Calu3 (cell line): ENCODE measurements at regions not wholly inside any gene's neighbourhood (a gene's known extent, or its start where the extent isn't known, plus 50 kb on each side); places are given as distances from the start of the nearest gene placed in this dataset.

Experiments used
- BruUV-seq: library from RNA; stranded (reverse); fragments of 400-500 nt; replicated peaks from 2 replicates; lab custom pipeline; 2021; lab: Mats Ljungman, UMichigan
- CTCF ChIA-PET: fragments of 300-600 bp; sonication (Branson Sonifier 250); formaldehyde crosslinking; loops from one replicate; lab custom pipeline; 2022; ENCODE audit warnings: antibody characterized with exemption; lab: Charles Lee
- DNase-seq: peaks from one replicate; pipeline ENCODE4 v3.0.0; 2022
- H3K27ac Mint-ChIP-seq: one replicate; pipeline ENCODE4 v1.8.0; 2022; ENCODE audit warnings: mixed read lengths; ENCODE audit not compliant: unreplicated experiment
- H3K27me3 Mint-ChIP-seq: one replicate; pipeline ENCODE4 v1.8.0; 2022; ENCODE audit warnings: mixed read lengths; ENCODE audit not compliant: unreplicated experiment
- H3K36me3 Mint-ChIP-seq: one replicate; pipeline ENCODE4 v1.8.0; 2022; ENCODE audit warnings: mild to moderate bottlenecking, moderate library complexity, mixed read lengths; ENCODE audit not compliant: insufficient read depth, unreplicated experiment
- H3K4me1 Mint-ChIP-seq: one replicate; pipeline ENCODE4 v1.8.0; 2022; ENCODE audit warnings: mild to moderate bottlenecking, low read depth, mixed read lengths; ENCODE audit not compliant: unreplicated experiment
- H3K4me3 Mint-ChIP-seq: one replicate; pipeline ENCODE4 v1.8.0; 2022; ENCODE audit warnings: mild to moderate bottlenecking, low read depth, moderate library complexity, mixed read lengths; ENCODE audit not compliant: unreplicated experiment
- H3K9me3 Mint-ChIP-seq: one replicate; pipeline ENCODE4 v1.8.0; 2022; ENCODE audit warnings: low read depth, mixed read lengths; ENCODE audit not compliant: unreplicated experiment
- intact Hi-C: fragments of 100-400 bp; cut with micrococcal nuclease; formaldehyde crosslinking; loops from one replicate; pipeline ENCODE4 v1.10.0; 2022; ENCODE audit not compliant: unreplicated experiment
- TF ChIP-seq, protein P1 (sequence below): fragments of 200-600 bp; IDR thresholded peaks from one replicate; pipeline ENCODE4 v1.8.0; 2022; ENCODE audit warnings: antibody characterized with exemption; ENCODE audit not compliant: unreplicated experiment

DNA sequence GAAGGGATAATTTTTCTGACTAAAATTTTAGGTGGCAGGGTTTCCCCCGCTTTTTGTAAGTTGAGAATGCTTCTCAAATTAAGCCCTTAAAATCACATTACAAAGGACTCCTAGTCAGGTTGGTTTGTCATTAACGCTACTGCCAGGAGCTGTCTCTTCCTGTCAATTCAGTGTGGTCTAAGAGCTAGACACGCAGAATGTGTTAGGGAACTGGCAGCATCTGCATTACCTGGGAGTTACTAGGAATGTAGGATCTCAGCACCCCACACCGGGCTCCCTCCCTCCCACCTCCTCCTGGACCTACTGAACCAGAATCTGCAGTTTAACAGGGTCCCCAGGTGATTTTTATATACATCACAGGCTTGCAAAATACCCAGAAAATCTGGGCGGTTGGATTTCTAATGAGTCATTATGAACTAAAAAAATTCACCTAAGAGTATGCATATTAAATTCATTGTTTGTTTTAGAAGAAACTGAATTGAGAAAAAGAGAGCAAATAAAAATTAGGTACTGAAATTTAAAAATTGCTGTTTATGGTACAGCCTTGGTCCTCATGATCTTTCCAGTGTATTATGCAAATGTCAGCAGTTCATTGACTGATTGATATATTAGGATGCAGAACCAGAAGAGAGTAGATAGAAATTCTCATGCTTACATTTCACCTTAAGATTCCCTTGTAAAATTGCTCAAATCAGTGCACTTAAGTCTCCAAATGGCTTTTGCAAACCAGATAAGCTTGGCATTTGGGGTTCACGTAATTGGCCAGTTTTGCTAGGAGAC is 130.9 kb upstream of the ITGA6 start:
- no peak for DNase-seq
- intact Hi-C loops, result loop anchor here (10.0 kb wide), 1 partner anchor 168 kb away; no protein-coding TSS in a partner anchor
- Mint-ChIP-seq H3K27ac (no peak overlapping the region), H3K4me1 (peaks cover 19% of the 10 kb centered on the region), H3K4me3 (no peak overlapping the region), H3K27me3 (peaks cover 29% of the 10 kb centered on the region), H3K9me3 (peaks cover 2% of the 10 kb centered on the region), H3K36me3 (no peaks in the 10 kb centered on the region)
- no TSS peak for BruUV-seq
- CTCF ChIA-PET, result no interaction called here
- TF ChIP-seq, protein P1, sequence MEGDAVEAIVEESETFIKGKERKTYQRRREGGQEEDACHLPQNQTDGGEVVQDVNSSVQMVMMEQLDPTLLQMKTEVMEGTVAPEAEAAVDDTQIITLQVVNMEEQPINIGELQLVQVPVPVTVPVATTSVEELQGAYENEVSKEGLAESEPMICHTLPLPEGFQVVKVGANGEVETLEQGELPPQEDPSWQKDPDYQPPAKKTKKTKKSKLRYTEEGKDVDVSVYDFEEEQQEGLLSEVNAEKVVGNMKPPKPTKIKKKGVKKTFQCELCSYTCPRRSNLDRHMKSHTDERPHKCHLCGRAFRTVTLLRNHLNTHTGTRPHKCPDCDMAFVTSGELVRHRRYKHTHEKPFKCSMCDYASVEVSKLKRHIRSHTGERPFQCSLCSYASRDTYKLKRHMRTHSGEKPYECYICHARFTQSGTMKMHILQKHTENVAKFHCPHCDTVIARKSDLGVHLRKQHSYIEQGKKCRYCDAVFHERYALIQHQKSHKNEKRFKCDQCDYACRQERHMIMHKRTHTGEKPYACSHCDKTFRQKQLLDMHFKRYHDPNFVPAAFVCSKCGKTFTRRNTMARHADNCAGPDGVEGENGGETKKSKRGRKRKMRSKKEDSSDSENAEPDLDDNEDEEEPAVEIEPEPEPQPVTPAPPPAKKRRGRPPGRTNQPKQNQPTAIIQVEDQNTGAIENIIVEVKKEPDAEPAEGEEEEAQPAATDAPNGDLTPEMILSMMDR, result no peak

DNA sequence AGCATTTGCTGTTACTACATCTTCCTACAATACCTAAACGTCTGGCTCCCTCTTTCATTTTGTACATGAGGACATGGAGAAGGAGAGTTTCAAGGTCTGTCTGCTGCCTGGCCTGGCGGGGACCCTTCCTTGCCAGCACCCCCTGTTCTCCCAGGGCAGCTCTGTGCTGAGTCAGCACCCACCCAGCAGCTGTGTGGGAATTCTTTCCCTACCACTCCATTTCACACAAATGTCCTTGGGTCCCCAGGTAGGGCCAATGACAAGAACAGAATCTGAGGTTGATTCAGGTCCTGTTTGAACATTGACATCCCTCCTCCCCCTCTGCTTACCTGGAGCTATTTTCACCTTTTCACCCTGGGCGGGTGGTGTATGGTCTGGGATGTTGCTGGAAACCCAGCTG is 129.9 kb upstream of the ITGA6 start:
- intact Hi-C loops, result loop anchor here (10.0 kb wide), 1 partner anchor 167 kb away; no protein-coding TSS in a partner anchor
- peaks cover 19% of the 10 kb centered on the region for H3K4me1 Mint-ChIP-seq
- H3K4me3 Mint-ChIP-seq, result no peak overlapping the region
- no peaks in the 10 kb centered on the region for H3K9me3 Mint-ChIP-seq
- no peak for DNase-seq
- TF ChIP-seq, protein P1, result no peak
- peaks cover 29% of the 10 kb centered on the region for H3K27me3 Mint-ChIP-seq
- BruUV-seq, result no TSS peak
- H3K36me3 Mint-ChIP-seq, result no peaks in the 10 kb centered on the region
- CTCF ChIA-PET, result no interaction called here
- H3K27ac Mint-ChIP-seq, result no peak overlapping the region

DNA sequence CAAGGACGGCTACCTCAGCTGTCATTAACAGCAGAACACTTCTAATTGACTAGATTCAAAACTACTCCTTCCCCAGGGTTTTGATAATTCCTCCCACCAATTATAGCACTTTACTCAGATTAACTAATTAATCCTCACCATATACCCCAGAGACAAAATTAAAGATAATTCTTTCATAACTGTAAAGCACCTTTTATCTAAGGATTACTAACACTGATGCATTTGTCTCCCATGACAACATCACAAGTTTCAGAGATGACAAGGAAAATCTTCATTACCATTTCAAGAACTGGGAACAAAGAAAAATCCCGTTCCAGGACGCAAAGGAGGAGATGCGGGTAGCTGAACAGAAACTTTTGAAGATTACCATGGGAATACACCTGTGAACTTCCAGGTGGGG is 129.4 kb upstream of the ITGA6 start:
- Mint-ChIP-seq H3K9me3 (no peaks in the 10 kb centered on the region), H3K36me3 (no peaks in the 10 kb centered on the region), H3K27ac (no peak overlapping the region), H3K4me3 (no peak overlapping the region), H3K27me3 (peaks cover 29% of the 10 kb centered on the region), H3K4me1 (peaks cover 19% of the 10 kb centered on the region)
- no TSS peak for BruUV-seq
- CTCF ChIA-PET, result interaction anchor here (0.6 kb wide), 1 partner anchor 24 kb away, joined by 3 read pairs; no protein-coding TSS in a partner anchor
- intact Hi-C loops, result loop anchor here (10.0 kb wide), 1 partner anchor 167 kb away; no protein-coding TSS in a partner anchor
- no peak for DNase-seq
- TF ChIP-seq, protein P1, result no peak

DNA sequence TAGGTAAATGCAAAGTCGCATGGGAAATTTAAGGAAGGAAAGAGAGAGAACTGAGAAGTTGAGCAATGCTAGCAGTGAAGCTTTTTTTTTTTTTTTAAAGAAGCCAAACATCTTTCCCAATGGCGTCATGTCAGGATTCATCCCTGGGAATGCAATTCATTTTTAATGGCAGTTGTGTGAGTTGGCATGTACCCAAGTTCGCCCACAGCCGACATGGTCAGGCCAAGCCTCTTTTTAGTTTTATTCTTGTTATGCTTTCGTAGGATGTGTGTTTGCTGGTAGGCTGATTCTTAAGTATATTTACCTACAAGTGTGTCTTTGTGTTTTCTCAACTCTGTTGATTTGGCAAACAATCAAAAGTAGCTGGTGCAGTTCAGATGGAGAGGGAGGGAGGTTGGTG is 127.6 kb upstream of the ITGA6 start:
- H3K9me3 Mint-ChIP-seq, result no peaks in the 10 kb centered on the region
- CTCF ChIA-PET, result interaction anchor here (0.6 kb wide), 1 partner anchor 1467 kb away, joined by 3 read pairs; no protein-coding TSS in a partner anchor
- peaks cover 29% of the 10 kb centered on the region for H3K27me3 Mint-ChIP-seq
- intact Hi-C loops, result loop anchor here (10.0 kb wide), 1 partner anchor 165 kb away; no protein-coding TSS in a partner anchor
- TF ChIP-seq, protein P1, result no peak
- peaks cover 10% of the 10 kb centered on the region for H3K4me1 Mint-ChIP-seq
- DNase-seq, result no peak
- H3K36me3 Mint-ChIP-seq, result no peaks in the 10 kb centered on the region
- BruUV-seq, result no TSS peak
- H3K27ac Mint-ChIP-seq, result no peak overlapping the region
- no peak overlapping the region for H3K4me3 Mint-ChIP-seq
